Neural progenitor cell (in vitro differentiated cells): ENCODE measurements at regions not wholly inside any gene's neighbourhood (a gene's known extent, or its start where the extent isn't known, plus 50 kb on each side); places are given as distances from the start of the nearest gene placed in this dataset.

Experiments
- EZH2 ChIP-seq: fragments of 200-600 bp; sonication (generic); IDR thresholded peaks from 2 replicates; pipeline ENCODE4 v1.6.1; 2017; ENCODE audit warnings: antibody characterized with exemption, mild to moderate bottlenecking, moderate library complexity
- EZH2phosphoT487 ChIP-seq: fragments of 200-600 bp; sonication (generic); IDR thresholded peaks from 2 replicates; pipeline ENCODE4 v1.6.1; 2017; ENCODE audit warnings: antibody characterized with exemption
- TF ChIP-seq, protein P1 (sequence below): fragments of 200-600 bp; sonication (generic); IDR thresholded peaks from 2 replicates; pipeline ENCODE4 v1.5.1; 2017; ENCODE audit warnings: antibody characterized with exemption, mild to moderate bottlenecking

DNA sequence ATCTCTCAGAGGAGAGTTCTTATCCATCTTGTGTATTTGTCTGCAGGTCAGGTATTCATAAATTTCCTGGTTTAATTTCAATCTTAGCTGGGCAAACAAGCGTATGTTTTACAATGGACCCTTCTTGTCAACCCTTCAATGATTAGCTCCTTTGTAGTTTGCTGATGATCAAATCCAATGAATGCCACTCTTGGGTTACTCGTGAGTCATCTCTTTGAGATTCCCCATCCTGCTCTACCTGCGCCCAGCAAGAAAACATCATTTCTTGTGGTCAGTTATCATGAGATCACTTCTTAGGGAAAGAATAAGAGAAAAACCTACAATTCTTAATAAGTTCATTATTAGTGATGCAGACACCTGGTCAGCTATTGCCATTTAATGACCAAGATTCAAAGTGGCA lies 572.3 kb upstream of the PKN2 start:
- TF ChIP-seq, protein P1, sequence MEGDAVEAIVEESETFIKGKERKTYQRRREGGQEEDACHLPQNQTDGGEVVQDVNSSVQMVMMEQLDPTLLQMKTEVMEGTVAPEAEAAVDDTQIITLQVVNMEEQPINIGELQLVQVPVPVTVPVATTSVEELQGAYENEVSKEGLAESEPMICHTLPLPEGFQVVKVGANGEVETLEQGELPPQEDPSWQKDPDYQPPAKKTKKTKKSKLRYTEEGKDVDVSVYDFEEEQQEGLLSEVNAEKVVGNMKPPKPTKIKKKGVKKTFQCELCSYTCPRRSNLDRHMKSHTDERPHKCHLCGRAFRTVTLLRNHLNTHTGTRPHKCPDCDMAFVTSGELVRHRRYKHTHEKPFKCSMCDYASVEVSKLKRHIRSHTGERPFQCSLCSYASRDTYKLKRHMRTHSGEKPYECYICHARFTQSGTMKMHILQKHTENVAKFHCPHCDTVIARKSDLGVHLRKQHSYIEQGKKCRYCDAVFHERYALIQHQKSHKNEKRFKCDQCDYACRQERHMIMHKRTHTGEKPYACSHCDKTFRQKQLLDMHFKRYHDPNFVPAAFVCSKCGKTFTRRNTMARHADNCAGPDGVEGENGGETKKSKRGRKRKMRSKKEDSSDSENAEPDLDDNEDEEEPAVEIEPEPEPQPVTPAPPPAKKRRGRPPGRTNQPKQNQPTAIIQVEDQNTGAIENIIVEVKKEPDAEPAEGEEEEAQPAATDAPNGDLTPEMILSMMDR = no peak
- TF ChIP-seq EZH2 = no peak
- no peak for TF ChIP-seq EZH2phosphoT487
